GM12892 (cell line): ENCODE measurements at regions not wholly inside any gene's neighbourhood (a gene's known extent, or its start where the extent isn't known, plus 50 kb on each side); places are given as distances from the start of the nearest gene placed in this dataset.
"Not testable (repeated sequence)": the region's sequence is repeated elsewhere in the genome, so short reads cannot be mapped to it uniquely, and the experiment has no call there.

Source experiments
- DNase-seq: peaks from one replicate; pipeline ENCODE4 v3.0.0; 2011; ENCODE audit not compliant: insufficient read length
- FAIRE-seq: peaks from 2 replicates; lab custom pipeline; 2011; peaks lifted over from hg19 to GRCh38; lab: Jason Lieb, UNC
- POLR2A ChIP-seq: IDR thresholded peaks from 2 replicates; pipeline ENCODE4 v1.6.1; 2011; ENCODE audit warnings: low read depth, low read length, control low read depth
- POLR2AphosphoS5 ChIP-seq: IDR thresholded peaks from 2 replicates; pipeline ENCODE4 v1.6.1; 2011; ENCODE audit warnings: low read depth, low read length, control low read depth
- TAF1 ChIP-seq: IDR thresholded peaks from 2 replicates; pipeline ENCODE4 v1.6.1; 2011; ENCODE audit warnings: low read depth, mild to moderate bottlenecking, control low read depth, low read length, borderline replicate concordance

- DNase-seq (no peak), FAIRE-seq (peak; percentile 60)
- TF ChIP-seq TAF1 (no peak), POLR2A (no peak), POLR2AphosphoS5 (no peak)
Measured at GRCh38 chr1:86798608-86799291, 94.4 kb downstream of the SH3GLB1 start.

DNA sequence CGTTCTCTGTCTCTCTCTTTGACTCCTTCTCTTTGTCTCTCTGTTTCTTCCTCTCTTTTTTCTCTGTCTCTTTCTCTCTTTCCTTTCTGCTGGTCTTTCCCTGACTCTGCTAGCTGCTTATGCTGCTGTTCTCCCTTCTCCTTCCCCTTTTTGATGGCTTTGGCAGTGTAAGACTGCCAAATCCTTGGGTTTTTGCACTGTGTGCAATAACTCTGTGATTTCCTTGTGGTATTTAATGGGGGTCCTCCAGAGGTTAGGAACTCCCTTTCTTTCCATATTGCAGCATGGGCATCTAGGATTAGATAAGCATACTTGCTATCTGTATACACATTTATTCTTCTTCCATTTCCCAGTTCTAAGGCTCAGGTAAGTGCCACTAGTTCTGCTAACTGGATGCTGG lies 99.3 kb downstream of the SH3GLB1 start:
- FAIRE-seq, DNase-seq: not testable (repeated sequence)

GRCh38 chr1:86805898-86806519 lies 101.6 kb downstream of the SH3GLB1 start:
- FAIRE-seq, result not testable (repeated sequence)

GRCh38 chr1:86811142-86811924 lies 102.6 kb downstream of the SELENOF start:
- no peak for DNase-seq
- no peak for FAIRE-seq

More at GRCh38 chr1:86805898-86806519, 101.6 kb downstream of the SH3GLB1 start:
- DNase-seq, result not testable (repeated sequence)

DNA sequence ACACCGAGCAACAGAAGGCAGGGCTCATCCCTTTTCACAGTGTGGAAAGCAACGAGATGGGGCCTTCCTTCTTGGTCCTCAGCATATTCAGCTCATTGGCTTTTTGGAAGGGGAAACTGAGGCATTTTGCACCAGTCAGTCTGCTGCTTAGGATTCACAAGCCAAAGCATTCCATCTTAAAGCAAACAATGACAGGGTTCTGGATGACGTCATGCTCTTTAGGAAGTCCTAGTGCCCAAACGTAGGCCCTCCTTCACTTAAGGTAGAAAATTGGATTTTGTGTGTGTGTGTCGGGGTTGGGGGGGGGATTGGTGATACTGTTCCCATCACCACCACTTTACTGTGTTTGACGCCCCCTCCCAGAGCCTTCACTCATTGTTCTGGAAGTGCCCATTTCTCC lies 101.6 kb downstream of the SELENOF start:
- TF ChIP-seq POLR2A (no peak), TAF1 (no peak), POLR2AphosphoS5 (no peak)
- FAIRE-seq, result no peak
- DNase-seq, result no peak

More at GRCh38 chr1:86811142-86811924, 102.6 kb downstream of the SELENOF start:
- no peak for TF ChIP-seq POLR2AphosphoS5
- TF ChIP-seq POLR2A, result no peak
- no peak for TF ChIP-seq TAF1
